ENCODE measurements at regions not wholly inside any gene's neighbourhood (a gene's known extent, or its start where the extent isn't known, plus 50 kb on each side); places are given as distances from the start of the nearest gene placed in this dataset.

- Histone ChIP-seq H3K27ac (ENCODE audit: insufficient read depth in 1 of 2, low read depth in 1 of 2, low read length in 2 of 2, poor library complexity in 1 of 2, severe bottlenecking in 2 of 2) (no peak overlapping the region), H3K4me1 (ENCODE audit: control extremely low read depth in 1 of 4, control insufficient read depth in 4 of 4, insufficient read depth in 4 of 4, low read length in 3 of 4) (no peaks in the 10 kb centered on the region), H3K9me3 (ENCODE audit: control extremely low read depth in 1 of 5, control insufficient read depth in 4 of 5, insufficient read depth in 2 of 5, low read depth in 1 of 5, low read length in 4 of 5) (no peaks in the 10 kb centered on the region), H3K4me3 (ENCODE audit: control insufficient read depth in 1 of 7, extremely low read depth in 1 of 7, insufficient read depth in 4 of 7, low read depth in 2 of 7, low read length in 6 of 7) (no peak overlapping the region), H3K27me3 (replicated peaks in 2 of 5; ENCODE audit: control insufficient read depth in 4 of 5, insufficient read depth in 5 of 5, low read length in 4 of 5) (peaks cover 3 to 85% (median 9%) of the 10 kb centered on the region in 5 experiments), H3K36me3 (ENCODE audit: control insufficient read depth in 4 of 4, insufficient read depth in 4 of 4, low read length in 3 of 4) (no peaks in the 10 kb centered on the region)
- no CpG with 5 or more reads among the region's 3 CpGs for WGBS (ENCODE audit: insufficient coverage)
- ChIA-PET POLR2A (interaction anchor here (0.6 kb wide), 1 partner anchor 28 kb away, joined by 3 read pairs; no protein-coding TSS in a partner anchor), CTCF (no interaction called here)
- DNase-seq, result no peak
These were observed 258.2 kb downstream of the BMP7 start for GRCh38 chr20:57008217-57008616.

GRCh38 chr20:57009355-57009754 is 257.1 kb downstream of the BMP7 start:
- WGBS (ENCODE audit: insufficient coverage), result 82% methylated on average over 3 of the region's 3 CpGs
- no peak overlapping the region for H3K4me3 ChIP-seq (ENCODE audit: control insufficient read depth in 1 of 7, extremely low read depth in 1 of 7, insufficient read depth in 4 of 7, low read depth in 2 of 7, low read length in 6 of 7)
- no peak overlapping the region for H3K27ac ChIP-seq (ENCODE audit: insufficient read depth in 1 of 2, low read depth in 1 of 2, low read length in 2 of 2, poor library complexity in 1 of 2, severe bottlenecking in 2 of 2)
- H3K4me1 ChIP-seq (ENCODE audit: control extremely low read depth in 1 of 4, control insufficient read depth in 4 of 4, insufficient read depth in 4 of 4, low read length in 3 of 4), result no peaks in the 10 kb centered on the region
- ChIA-PET POLR2A (interaction anchor here (0.7 kb wide), 1 partner anchor 48 kb away, joined by 3 read pairs; no protein-coding TSS in a partner anchor), CTCF (no interaction called here)
- no peaks in the 10 kb centered on the region for H3K36me3 ChIP-seq (ENCODE audit: control insufficient read depth in 4 of 4, insufficient read depth in 4 of 4, low read length in 3 of 4)
- peaks cover 3 to 91% (median 12%) of the 10 kb centered on the region in 5 experiments for H3K27me3 ChIP-seq (replicated peaks in 2 of 5; ENCODE audit: control insufficient read depth in 4 of 5, insufficient read depth in 5 of 5, low read length in 4 of 5)
- DNase-seq, result no peak
- H3K9me3 ChIP-seq (ENCODE audit: control extremely low read depth in 1 of 5, control insufficient read depth in 4 of 5, insufficient read depth in 2 of 5, low read depth in 1 of 5, low read length in 4 of 5), result no peaks in the 10 kb centered on the region

GRCh38 chr20:57009775-57010174 is 256.7 kb downstream of the BMP7 start:
- Histone ChIP-seq H3K27me3 (replicated peaks in 2 of 5; ENCODE audit: control insufficient read depth in 4 of 5, insufficient read depth in 5 of 5, low read length in 4 of 5) (peaks cover 3 to 91% (median 13%) of the 10 kb centered on the region in 5 experiments), H3K9me3 (ENCODE audit: control extremely low read depth in 1 of 5, control insufficient read depth in 4 of 5, insufficient read depth in 2 of 5, low read depth in 1 of 5, low read length in 4 of 5) (no peaks in the 10 kb centered on the region), H3K4me3 (ENCODE audit: control insufficient read depth in 1 of 7, extremely low read depth in 1 of 7, insufficient read depth in 4 of 7, low read depth in 2 of 7, low read length in 6 of 7) (no peak overlapping the region), H3K4me1 (ENCODE audit: control extremely low read depth in 1 of 4, control insufficient read depth in 4 of 4, insufficient read depth in 4 of 4, low read length in 3 of 4) (no peaks in the 10 kb centered on the region), H3K27ac (ENCODE audit: insufficient read depth in 1 of 2, low read depth in 1 of 2, low read length in 2 of 2, poor library complexity in 1 of 2, severe bottlenecking in 2 of 2) (no peak overlapping the region), H3K36me3 (ENCODE audit: control insufficient read depth in 4 of 4, insufficient read depth in 4 of 4, low read length in 3 of 4) (no peaks in the 10 kb centered on the region)
- DNase-seq, result no peak
- ChIA-PET POLR2A (interaction anchor here (0.7 kb wide), 1 partner anchor 48 kb away, joined by 3 read pairs; no protein-coding TSS in a partner anchor), CTCF (no interaction called here)
- WGBS (ENCODE audit: insufficient coverage), result 83% methylated on average over 7 of the region's 7 CpGs

GRCh38 chr20:57012691-57013090 is 253.8 kb downstream of the BMP7 start:
- CTCF ChIA-PET, result no interaction called here
- H3K9me3 ChIP-seq (ENCODE audit: control extremely low read depth in 1 of 5, control insufficient read depth in 4 of 5, insufficient read depth in 2 of 5, low read depth in 1 of 5, low read length in 4 of 5), result no peaks in the 10 kb centered on the region
- H3K27ac ChIP-seq (ENCODE audit: insufficient read depth in 1 of 2, low read depth in 1 of 2, low read length in 2 of 2, poor library complexity in 1 of 2, severe bottlenecking in 2 of 2), result no peak overlapping the region
- no peak for DNase-seq
- peaks cover 0 to 84% (median 11%) of the 10 kb centered on the region in 5 experiments for H3K27me3 ChIP-seq (replicated peaks in 2 of 5; ENCODE audit: control insufficient read depth in 4 of 5, insufficient read depth in 5 of 5, low read length in 4 of 5)
- no peaks in the 10 kb centered on the region for H3K4me1 ChIP-seq (ENCODE audit: control extremely low read depth in 1 of 4, control insufficient read depth in 4 of 4, insufficient read depth in 4 of 4, low read length in 3 of 4)
- no peak overlapping the region for H3K4me3 ChIP-seq (ENCODE audit: control insufficient read depth in 1 of 7, extremely low read depth in 1 of 7, insufficient read depth in 4 of 7, low read depth in 2 of 7, low read length in 6 of 7)
- POLR2A ChIA-PET, result no interaction called here
- H3K36me3 ChIP-seq (ENCODE audit: control insufficient read depth in 4 of 4, insufficient read depth in 4 of 4, low read length in 3 of 4), result no peaks in the 10 kb centered on the region
- WGBS (ENCODE audit: insufficient coverage), result 94% methylated on average over 2 of the region's 6 CpGs

- WGBS (ENCODE audit: insufficient coverage), result no CpG with 5 or more reads among the region's 1 CpG
- Histone ChIP-seq H3K4me3 (ENCODE audit: control insufficient read depth in 1 of 7, extremely low read depth in 1 of 7, insufficient read depth in 4 of 7, low read depth in 2 of 7, low read length in 6 of 7) (no peak overlapping the region), H3K9me3 (ENCODE audit: control extremely low read depth in 1 of 5, control insufficient read depth in 4 of 5, insufficient read depth in 2 of 5, low read depth in 1 of 5, low read length in 4 of 5) (no peaks in the 10 kb centered on the region), H3K27me3 (replicated peaks in 2 of 5; ENCODE audit: control insufficient read depth in 4 of 5, insufficient read depth in 5 of 5, low read length in 4 of 5) (peaks cover 0 to 84% (median 11%) of the 10 kb centered on the region in 5 experiments), H3K36me3 (ENCODE audit: control insufficient read depth in 4 of 4, insufficient read depth in 4 of 4, low read length in 3 of 4) (no peaks in the 10 kb centered on the region), H3K27ac (ENCODE audit: insufficient read depth in 1 of 2, low read depth in 1 of 2, low read length in 2 of 2, poor library complexity in 1 of 2, severe bottlenecking in 2 of 2) (no peak overlapping the region), H3K4me1 (ENCODE audit: control extremely low read depth in 1 of 4, control insufficient read depth in 4 of 4, insufficient read depth in 4 of 4, low read length in 3 of 4) (no peaks in the 10 kb centered on the region)
- ChIA-PET POLR2A (no interaction called here), CTCF (no interaction called here)
- no peak for DNase-seq
These were observed 253.2 kb downstream of the BMP7 start for GRCh38 chr20:57013217-57013616.

- no peaks in the 10 kb centered on the region for H3K9me3 ChIP-seq (ENCODE audit: control extremely low read depth in 1 of 5, control insufficient read depth in 4 of 5, insufficient read depth in 2 of 5, low read depth in 1 of 5, low read length in 4 of 5)
- no peaks in the 10 kb centered on the region for H3K4me1 ChIP-seq (ENCODE audit: control extremely low read depth in 1 of 4, control insufficient read depth in 4 of 4, insufficient read depth in 4 of 4, low read length in 3 of 4)
- H3K36me3 ChIP-seq (ENCODE audit: control insufficient read depth in 4 of 4, insufficient read depth in 4 of 4, low read length in 3 of 4), result no peaks in the 10 kb centered on the region
- peaks cover 0 to 84% (median 11%) of the 10 kb centered on the region in 5 experiments for H3K27me3 ChIP-seq (replicated peaks in 2 of 5; ENCODE audit: control insufficient read depth in 4 of 5, insufficient read depth in 5 of 5, low read length in 4 of 5)
- no peak overlapping the region for H3K4me3 ChIP-seq (ENCODE audit: control insufficient read depth in 1 of 7, extremely low read depth in 1 of 7, insufficient read depth in 4 of 7, low read depth in 2 of 7, low read length in 6 of 7)
- CTCF ChIA-PET, result no interaction called here
- 9% methylated on average over 19 of the region's 19 CpGs for WGBS (ENCODE audit: insufficient coverage)
- DNase-seq, result no peak
- POLR2A ChIA-PET, result no interaction called here
- no peak overlapping the region for H3K27ac ChIP-seq (ENCODE audit: insufficient read depth in 1 of 2, low read depth in 1 of 2, low read length in 2 of 2, poor library complexity in 1 of 2, severe bottlenecking in 2 of 2)
These were observed 252.7 kb downstream of the BMP7 start for GRCh38 chr20:57013741-57014140.

- ChIA-PET POLR2A (no interaction called here), CTCF (no interaction called here)
- Histone ChIP-seq H3K4me3 (ENCODE audit: control insufficient read depth in 1 of 7, extremely low read depth in 1 of 7, insufficient read depth in 4 of 7, low read depth in 2 of 7, low read length in 6 of 7) (no peak overlapping the region), H3K36me3 (ENCODE audit: control insufficient read depth in 4 of 4, insufficient read depth in 4 of 4, low read length in 3 of 4) (no peaks in the 10 kb centered on the region), H3K9me3 (ENCODE audit: control extremely low read depth in 1 of 5, control insufficient read depth in 4 of 5, insufficient read depth in 2 of 5, low read depth in 1 of 5, low read length in 4 of 5) (no peaks in the 10 kb centered on the region), H3K4me1 (ENCODE audit: control extremely low read depth in 1 of 4, control insufficient read depth in 4 of 4, insufficient read depth in 4 of 4, low read length in 3 of 4) (no peaks in the 10 kb centered on the region), H3K27me3 (replicated peaks in 2 of 5; ENCODE audit: control insufficient read depth in 4 of 5, insufficient read depth in 5 of 5, low read length in 4 of 5) (peaks cover 0 to 86% (median 17%) of the 10 kb centered on the region in 5 experiments), H3K27ac (ENCODE audit: insufficient read depth in 1 of 2, low read depth in 1 of 2, low read length in 2 of 2, poor library complexity in 1 of 2, severe bottlenecking in 2 of 2) (no peak overlapping the region)
- 52% methylated on average over 6 of the region's 9 CpGs for WGBS (ENCODE audit: insufficient coverage)
- no peak for DNase-seq
These were observed 246.1 kb downstream of the BMP7 start for GRCh38 chr20:57020364-57020763.

All from common myeloid progenitor, CD34-positive (primary cell).